HG03558 (cell line): ENCODE measurements at regions not wholly inside any gene's neighbourhood (a gene's known extent, or its start where the extent isn't known, plus 50 kb on each side); places are given as distances from the start of the nearest gene placed in this dataset.
"Not testable (repeated sequence)": the region's sequence is repeated elsewhere in the genome, so short reads cannot be mapped to it uniquely, and the experiment has no call there.

ENCODE experiments used
- ATAC-seq: cut with Tn5 transposase; IDR thresholded peaks from one replicate; pipeline ENCODE4 v1.9.1; 2021; ENCODE audit warnings: moderate number of reproducible peaks; ENCODE audit not compliant: unreplicated experiment; ENCODE audit errors: extremely low read depth

GRCh38 chr10:21368728-21369425 lies 156.6 kb downstream of the SKIDA1 start:
- no peak for ATAC-seq

DNA sequence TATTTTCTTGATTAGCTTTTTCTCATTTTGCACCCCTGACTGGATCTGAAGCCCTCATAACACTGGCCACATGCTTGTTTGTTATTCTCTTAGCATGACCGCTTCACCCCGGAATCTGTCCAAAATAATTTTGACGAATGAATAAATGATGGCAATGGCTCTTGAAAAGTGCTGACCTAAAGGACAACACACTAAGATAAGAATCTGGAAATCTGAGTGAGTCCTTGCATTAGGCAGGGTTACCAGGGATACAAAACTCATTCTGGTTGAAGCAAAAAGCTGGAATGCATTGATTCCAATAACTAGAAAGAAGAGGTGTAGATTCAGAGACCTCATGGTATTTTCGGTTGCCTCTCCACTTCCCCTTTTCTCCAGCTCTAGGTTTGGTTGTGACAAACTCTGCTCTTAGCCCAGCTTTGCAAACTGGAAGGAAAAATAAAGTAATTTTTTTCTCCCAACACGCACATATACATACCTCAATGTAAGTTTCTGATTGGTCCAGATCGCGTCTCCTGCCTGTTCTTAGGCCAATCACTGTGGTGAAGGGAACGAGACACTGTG lies 157.4 kb downstream of the SKIDA1 start:
- peak; percentile 40 for ATAC-seq

GRCh38 chr10:21366108-21366507 lies 159.4 kb downstream of the SKIDA1 start:
- not testable (repeated sequence) for ATAC-seq

DNA sequence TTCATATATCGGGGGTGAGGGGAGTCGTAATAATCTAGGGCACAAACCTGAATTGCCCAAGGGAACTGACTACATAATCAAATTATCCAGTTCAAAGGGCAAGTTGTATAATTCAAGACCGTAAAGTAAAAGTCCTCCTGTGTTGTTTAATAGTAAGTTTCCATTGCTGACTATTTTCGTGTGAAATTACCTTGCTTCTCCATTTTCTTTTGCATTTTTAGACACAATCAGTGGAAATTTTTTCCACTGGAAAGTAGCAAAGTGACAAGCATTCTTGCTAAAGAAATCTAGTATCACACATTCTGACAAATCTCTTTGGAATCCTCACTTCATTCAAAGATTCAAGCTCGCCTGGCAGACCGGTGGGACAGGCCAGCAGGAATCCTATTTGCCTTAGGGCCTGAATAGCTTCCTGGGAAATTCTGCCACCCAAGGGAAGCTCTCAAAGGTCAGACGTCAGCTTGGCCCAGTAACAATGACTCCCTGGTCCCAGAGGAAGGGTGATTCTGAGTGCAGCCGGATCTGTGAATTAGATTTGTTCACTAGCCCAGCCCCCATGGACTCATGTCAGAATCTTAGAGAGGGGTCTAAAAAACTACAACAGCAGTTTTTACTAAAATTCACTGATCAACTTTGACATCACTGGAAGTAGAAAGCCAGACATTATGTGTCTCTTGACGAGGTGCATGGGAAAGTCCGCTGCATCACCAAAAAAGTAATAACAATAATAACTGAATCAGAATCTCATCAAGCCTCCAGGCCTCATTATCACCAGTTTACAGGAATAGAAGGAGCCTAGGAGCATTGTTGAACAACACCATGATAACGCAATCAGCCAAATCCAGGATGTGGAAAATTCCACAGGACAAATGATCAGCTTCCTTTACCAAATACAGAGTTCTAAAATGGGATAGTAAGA lies 161.0 kb downstream of the SKIDA1 start:
- ATAC-seq: no peak

DNA sequence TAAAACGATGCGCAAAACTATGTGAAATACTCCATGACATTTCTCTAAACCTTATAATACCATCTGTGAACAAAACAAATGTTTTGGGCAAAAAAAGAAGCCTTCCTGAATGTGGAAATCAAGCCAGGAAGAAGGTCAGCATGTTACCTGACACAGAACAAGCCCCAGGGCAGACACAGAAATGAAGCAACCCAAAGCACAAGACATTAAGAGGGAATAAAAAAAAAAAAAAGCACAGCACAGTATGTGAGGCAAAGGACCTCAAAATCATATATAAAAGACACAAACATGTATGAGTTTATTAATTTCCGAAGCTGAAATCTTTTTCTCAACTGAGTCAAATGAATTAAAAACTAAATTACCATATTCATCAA lies 161.8 kb downstream of the SKIDA1 start:
- no peak for ATAC-seq

DNA sequence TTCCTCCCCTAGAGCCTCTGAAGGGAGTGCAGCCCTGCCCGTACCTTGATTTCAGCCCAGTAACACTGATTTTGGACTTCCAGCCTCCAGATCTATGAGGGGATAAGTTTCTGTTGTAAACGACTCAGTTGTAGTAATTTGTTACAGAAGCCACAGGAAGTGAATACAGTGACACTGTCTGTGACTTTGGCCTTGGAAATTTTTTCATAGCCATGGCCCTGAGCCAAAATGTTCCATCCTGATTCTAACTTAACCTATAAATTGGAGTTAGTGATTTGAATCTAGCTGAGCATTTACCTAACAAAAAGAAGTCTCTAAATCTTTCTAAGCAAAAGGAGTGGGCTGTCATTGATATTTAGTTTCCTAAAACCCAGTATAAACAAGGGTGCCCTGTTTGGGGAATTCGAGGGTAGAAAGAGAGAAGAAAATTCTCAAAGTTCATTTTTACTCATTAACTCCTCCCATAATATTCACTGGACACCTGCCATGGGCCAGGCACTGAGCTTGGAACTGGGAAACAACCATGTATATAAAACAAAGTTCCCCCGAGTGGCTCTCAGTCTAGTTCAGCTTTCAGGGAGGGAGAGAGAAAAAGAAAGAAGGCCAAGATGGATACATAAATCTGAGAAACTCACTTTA lies 162.3 kb downstream of the SKIDA1 start:
- no peak for ATAC-seq

GRCh38 chr10:21359202-21359601 lies 166.3 kb downstream of the SKIDA1 start:
- no peak for ATAC-seq

GRCh38 chr10:21355591-21356011 lies 169.9 kb downstream of the SKIDA1 start:
- ATAC-seq: no peak

- no peak for ATAC-seq
Observed at GRCh38 chr10:21352886-21353285, 172.6 kb downstream of the SKIDA1 start.

- ATAC-seq: not testable (repeated sequence)
Observed at GRCh38 chr10:21351594-21351993, 173.9 kb downstream of the SKIDA1 start.

DNA sequence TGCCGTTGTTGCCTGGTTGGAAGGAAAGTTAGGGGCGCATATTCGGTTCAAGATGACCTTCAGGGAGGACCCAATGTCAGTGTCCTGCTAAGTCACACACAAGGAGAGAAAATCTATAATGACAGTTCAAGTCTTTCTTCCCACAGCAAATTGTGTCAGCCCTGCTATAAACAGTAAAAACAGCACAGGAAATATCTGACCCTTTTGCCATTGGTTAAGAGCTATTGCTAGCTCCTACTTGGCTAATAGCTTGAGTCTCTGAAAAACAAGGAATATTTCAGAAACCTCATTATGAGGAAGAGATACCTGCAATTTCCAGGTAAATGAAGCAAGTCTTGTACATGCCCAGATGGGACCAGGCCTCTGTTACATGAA lies 175.6 kb downstream of the SKIDA1 start:
- no peak for ATAC-seq

DNA sequence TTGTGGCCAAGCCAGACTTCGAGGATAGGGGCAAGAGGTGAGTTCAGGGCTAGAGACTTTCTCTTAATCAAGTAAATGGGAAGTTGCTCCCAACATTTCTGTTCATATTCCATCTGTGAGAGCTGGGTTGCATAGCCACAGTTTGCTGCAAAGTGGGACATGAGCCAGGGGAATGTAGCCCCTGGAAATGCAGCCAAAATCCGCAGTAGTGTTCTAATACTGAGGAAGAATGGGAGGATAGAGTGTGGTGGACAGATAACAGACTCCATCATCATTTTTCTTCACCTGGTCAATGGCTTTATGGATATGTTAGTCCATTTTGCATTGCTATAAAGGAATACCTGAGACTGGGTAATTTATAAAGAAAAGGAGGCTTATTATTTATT lies 177.7 kb downstream of the SKIDA1 start:
- ATAC-seq: no peak

DNA sequence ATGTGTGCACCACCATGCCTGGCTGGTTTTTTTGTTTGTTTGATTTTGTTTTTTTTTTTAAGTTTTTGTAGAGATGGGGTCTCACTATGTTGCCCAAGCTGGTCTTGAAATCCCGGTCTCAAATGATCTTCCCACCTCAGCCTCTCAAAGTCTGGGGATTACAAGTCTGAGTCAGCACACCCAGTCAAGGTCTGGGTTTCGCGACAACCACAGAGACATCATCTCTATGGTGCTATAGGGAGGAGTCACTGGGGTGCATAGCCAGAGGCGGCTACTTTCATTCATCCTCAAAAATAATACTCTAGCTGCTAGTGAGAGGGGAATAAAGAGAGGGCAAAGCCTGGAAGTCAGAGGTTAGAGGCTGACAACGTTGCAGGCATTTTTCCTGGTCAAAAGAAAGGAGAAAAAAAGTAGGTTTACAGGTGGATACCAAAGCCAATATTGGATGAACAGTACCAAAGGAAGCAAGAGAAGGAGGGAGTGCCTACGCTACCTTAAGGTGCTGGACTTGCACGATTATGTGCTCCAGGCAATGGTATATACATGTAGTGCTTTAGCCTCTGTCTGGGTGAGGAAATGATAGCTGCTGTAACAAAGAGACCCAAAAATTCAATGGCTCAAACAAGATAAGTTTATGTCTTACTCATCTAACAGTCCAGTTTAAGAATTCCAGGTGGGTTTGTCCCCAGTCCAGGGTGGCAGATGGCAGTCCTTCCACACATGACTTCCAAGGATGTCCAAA lies 178.3 kb downstream of the SKIDA1 start:
- ATAC-seq: no peak

DNA sequence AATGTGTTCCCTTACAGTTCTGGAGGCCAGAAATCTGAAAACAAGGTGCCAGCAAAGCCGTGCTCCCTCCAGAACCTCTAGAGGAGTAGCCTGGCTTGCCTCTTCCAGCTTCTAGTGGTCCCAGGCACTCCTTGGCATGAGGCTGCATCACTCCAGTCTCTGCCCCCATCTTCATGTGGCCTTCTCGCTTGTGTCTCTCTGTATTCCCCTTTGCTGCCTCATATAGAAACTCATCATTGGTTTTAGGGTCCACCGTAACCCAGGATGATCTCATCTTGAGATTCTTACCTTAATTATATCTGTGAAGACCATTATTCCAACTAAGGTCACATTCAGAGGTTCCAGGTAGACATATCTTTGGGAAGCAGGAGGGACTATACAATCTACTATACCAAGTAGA lies 182.4 kb downstream of the SKIDA1 start:
- ATAC-seq: no peak

- not testable (repeated sequence) for ATAC-seq
Observed at GRCh38 chr10:21342499-21342898, 183.0 kb downstream of the SKIDA1 start.

DNA sequence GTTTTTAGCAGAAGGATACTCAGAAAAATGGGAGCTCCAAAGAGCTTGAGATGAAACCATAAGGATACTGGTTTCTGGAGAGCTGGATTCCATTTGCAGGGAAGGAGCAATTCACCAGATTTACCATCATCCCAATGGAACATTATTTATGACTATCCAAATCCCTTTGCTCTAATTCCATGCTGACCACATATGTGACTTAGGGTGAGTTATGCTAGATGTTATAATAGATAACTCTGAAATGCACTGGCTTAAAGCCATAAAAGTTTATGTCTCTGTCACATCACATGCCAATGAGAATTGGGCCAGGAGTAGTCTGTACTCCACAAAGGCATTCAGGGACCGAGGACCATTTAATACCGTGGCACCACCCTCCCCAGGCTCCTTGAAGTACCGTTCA lies 185.2 kb downstream of the SKIDA1 start:
- ATAC-seq: no peak

DNA sequence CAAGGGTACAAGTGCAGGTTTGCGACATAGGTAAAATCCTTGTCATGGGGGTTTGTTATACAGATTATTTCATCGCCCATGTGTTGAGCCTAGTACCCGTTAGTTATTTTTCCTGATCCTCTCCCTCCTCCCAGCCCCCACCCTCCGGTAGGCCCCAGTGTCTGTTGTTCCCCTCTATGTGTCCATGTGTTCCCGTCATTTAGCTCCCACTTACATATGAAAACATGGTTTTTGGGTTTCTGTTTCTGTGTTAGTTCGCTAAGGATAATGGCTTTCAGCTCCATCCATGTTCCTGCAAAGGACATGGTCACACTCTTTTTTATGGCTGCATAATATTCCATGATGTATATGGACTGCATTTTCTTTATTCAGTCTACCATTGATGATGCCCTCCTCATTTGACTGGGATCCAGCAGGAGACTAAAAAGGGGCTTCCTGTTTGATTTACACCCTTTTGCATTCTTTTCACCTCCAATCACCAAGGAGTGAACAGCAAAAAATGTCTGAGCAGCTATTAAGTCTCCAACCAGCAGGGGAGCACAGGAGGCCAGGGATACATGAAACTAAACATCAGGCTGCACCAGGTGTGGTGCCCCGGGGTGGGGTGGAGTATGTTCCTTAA lies 188.2 kb downstream of the SKIDA1 start:
- no peak for ATAC-seq

DNA sequence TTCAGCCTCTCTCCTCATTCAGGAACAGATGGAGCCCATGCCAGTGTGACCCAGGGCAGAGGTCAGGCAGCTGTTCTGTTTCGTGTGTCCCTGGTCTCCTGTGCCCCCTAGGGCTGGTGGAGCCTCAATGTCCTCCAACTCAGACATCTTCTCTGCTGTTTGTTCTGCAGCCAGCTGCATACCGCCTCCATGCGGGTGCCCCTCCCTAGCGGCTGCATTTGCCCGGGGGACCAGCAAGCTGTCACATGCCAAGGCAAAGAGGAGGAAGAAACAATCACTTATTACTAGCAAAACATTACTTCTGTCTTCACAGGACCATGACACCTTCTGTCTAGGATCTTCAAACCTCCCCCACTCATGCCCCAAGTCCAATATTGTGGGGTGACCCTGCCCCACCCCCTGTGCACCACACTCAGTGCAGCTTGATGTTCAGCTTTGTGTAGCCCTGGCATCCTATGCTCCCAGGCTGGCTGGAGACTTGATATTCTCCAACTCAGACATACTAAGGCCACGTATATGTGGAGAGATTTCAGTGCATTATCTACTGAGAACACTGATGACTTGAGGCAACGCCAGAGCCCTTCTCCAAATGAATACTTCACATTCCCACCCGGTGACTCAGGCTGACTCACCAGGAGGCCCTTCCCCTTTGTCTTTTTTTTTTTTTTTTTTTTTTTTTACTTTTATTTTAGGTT lies 188.9 kb downstream of the SKIDA1 start:
- ATAC-seq: no peak
